GM23338 (cell line): ENCODE measurements at regions not wholly inside any gene's neighbourhood (a gene's known extent, or its start where the extent isn't known, plus 50 kb on each side); places are given as distances from the start of the nearest gene placed in this dataset.
"Not testable (repeated sequence)": the region's sequence is repeated elsewhere in the genome, so short reads cannot be mapped to it uniquely, and the experiment has no call there.

Experiments
- ATAC-seq: fragments of 200-7000 bp; cut with Tn5 transposase; 3 replicates; pipeline ENCODE4 v1.9.1; 2020
- DNase-seq: peaks from one replicate; pipeline ENCODE4 v3.0.0-alpha.2; 2015; ENCODE audit warnings: low spot score
- H2AFZ ChIP-seq: fragments of 200-600 bp; sonication (generic); 2 replicates; pipeline ENCODE4 v1.8.0; 2016; ENCODE audit warnings: antibody characterized with exemption, mild to moderate bottlenecking, moderate library complexity
- H3F3A ChIP-seq: fragments of 200-600 bp; sonication (generic); replicated peaks from 2 replicates; pipeline ENCODE4 v1.8.0; 2017; ENCODE audit warnings: antibody characterized with exemption, mixed run types, low read depth
- H3K27ac ChIP-seq: fragments of 200-600 bp; sonication (generic); 2 replicates; pipeline ENCODE4 v1.6.1; 2016; ENCODE audit warnings: low read depth
- H3K27me3 ChIP-seq: fragments of 200-600 bp; sonication (generic); 2 replicates; pipeline ENCODE4 v1.8.0; 2016; ENCODE audit warnings: mild to moderate bottlenecking, mixed run types, moderate library complexity; ENCODE audit not compliant: insufficient read depth
- H3K36me3 ChIP-seq: fragments of 200-600 bp; sonication (generic); 2 replicates; pipeline ENCODE4 v1.8.0; 2016; ENCODE audit warnings: mild to moderate bottlenecking; ENCODE audit not compliant: insufficient read depth
- H3K4me1 ChIP-seq: fragments of 200-600 bp; sonication (generic); 2 replicates; pipeline ENCODE4 v1.8.0; 2016; ENCODE audit warnings: mild to moderate bottlenecking, moderate library complexity; ENCODE audit not compliant: insufficient read depth
- H3K4me2 ChIP-seq: fragments of 200-600 bp; sonication (generic); 2 replicates; pipeline ENCODE4 v1.7.1; 2017; ENCODE audit warnings: mixed run types
- H3K4me3 ChIP-seq: fragments of 200-600 bp; sonication (generic); 2 replicates; pipeline ENCODE4 v1.6.1; 2016; ENCODE audit warnings: mixed run types
- H3K79me2 ChIP-seq: fragments of 200-600 bp; sonication (generic); replicated peaks from 2 replicates; pipeline ENCODE4 v1.8.0; 2017; ENCODE audit warnings: mild to moderate bottlenecking; ENCODE audit not compliant: insufficient read depth
- H3K9me2 ChIP-seq: fragments of 200-600 bp; sonication (generic); 2 replicates; pipeline ENCODE4 v1.8.0; 2017; ENCODE audit not compliant: insufficient read depth
- H4K20me1 ChIP-seq: fragments of 200-600 bp; sonication (generic); replicated peaks from 2 replicates; pipeline ENCODE4 v1.8.0; 2017; ENCODE audit warnings: mild to moderate bottlenecking; ENCODE audit not compliant: insufficient read depth
- H3K27ac Mint-ChIP-seq: 2 replicates; pipeline ENCODE4 v1.8.0; 2020; ENCODE audit warnings: inconsistent platforms, mild to moderate bottlenecking, moderate library complexity, mixed read lengths
- H3K27me3 Mint-ChIP-seq: 3 replicates; pipeline ENCODE4 v1.8.0; 2022; ENCODE audit warnings: low read depth, mild to moderate bottlenecking, moderate library complexity, mixed read lengths, inconsistent platforms; ENCODE audit not compliant: insufficient read depth, poor library complexity
- H3K36me3 Mint-ChIP-seq: 3 replicates; pipeline ENCODE4 v1.8.0; 2021; ENCODE audit warnings: low read depth, mild to moderate bottlenecking, inconsistent platforms, moderate library complexity, mixed read lengths
- H3K4me1 Mint-ChIP-seq: 3 replicates; pipeline ENCODE4 v1.8.0; 2020; ENCODE audit warnings: mild to moderate bottlenecking, inconsistent platforms, mixed read lengths
- H3K4me3 Mint-ChIP-seq: 3 replicates; pipeline ENCODE4 v1.8.0; 2021; ENCODE audit warnings: moderate library complexity, mild to moderate bottlenecking, inconsistent platforms, mixed read lengths
- H3K9me3 Mint-ChIP-seq: 3 replicates; pipeline ENCODE4 v1.8.0; 2020; ENCODE audit warnings: moderate library complexity, mild to moderate bottlenecking, inconsistent platforms, mixed read lengths
- CREB1 ChIP-seq: fragments of 250-450 bp; sonication (Bioruptor Pico); IDR thresholded peaks from 2 replicates; pipeline ENCODE4 v1.5.0; 2020; ENCODE audit warnings: low read depth, mild to moderate bottlenecking, moderate library complexity
- ETS1 ChIP-seq: IDR thresholded peaks from 2 replicates; pipeline ENCODE4 v1.6.1; 2016; ENCODE audit warnings: antibody characterized with exemption
- EZH2 ChIP-seq: fragments of 200-600 bp; sonication (generic); IDR thresholded peaks from one replicate; pipeline ENCODE4 v1.8.0; 2017; ENCODE audit warnings: antibody characterized with exemption, mild to moderate bottlenecking, low read depth; ENCODE audit not compliant: unreplicated experiment
- JUNB ChIP-seq: IDR thresholded peaks from one replicate; pipeline ENCODE4 v1.6.1; 2016; ENCODE audit warnings: antibody characterized with exemption; ENCODE audit not compliant: unreplicated experiment
- NANOG ChIP-seq: IDR thresholded peaks from 2 replicates; pipeline ENCODE4 v1.6.1; 2016; ENCODE audit warnings: antibody characterized with exemption, borderline replicate concordance
- POLR2AphosphoS5 ChIP-seq: IDR thresholded peaks from 2 replicates; pipeline ENCODE4 v1.6.1; 2016; ENCODE audit warnings: antibody characterized with exemption, low read depth
- STAT1 ChIP-seq: IDR thresholded peaks from one replicate; pipeline ENCODE4 v1.6.1; 2016; ENCODE audit warnings: antibody characterized with exemption; ENCODE audit not compliant: unreplicated experiment
- ZNF331 ChIP-seq: fragments of 250-450 bp; sonication (Bioruptor Pico); IDR thresholded peaks from 2 replicates; pipeline ENCODE4 v1.5.0; 2020; ENCODE audit warnings: low read depth, mild to moderate bottlenecking, moderate library complexity
- ZNF462 ChIP-seq: fragments of 250-450 bp; sonication (Bioruptor Pico); IDR thresholded peaks from 2 replicates; pipeline ENCODE4 v1.5.0; 2020; ENCODE audit warnings: mild to moderate bottlenecking, moderate library complexity

GRCh38 chr20:12129532-12129931 lies 211.8 kb downstream of the BTBD3 start:
- not testable (repeated sequence) for H3F3A ChIP-seq, H3K27me3 ChIP-seq, H3K4me1 ChIP-seq, H3K27me3 Mint-ChIP-seq, H3K9me2 ChIP-seq, H3K9me3 Mint-ChIP-seq, H4K20me1 ChIP-seq, H3K27ac ChIP-seq, H3K36me3 Mint-ChIP-seq, H3K79me2 ChIP-seq, H3K36me3 ChIP-seq, H3K4me1 Mint-ChIP-seq
- ATAC-seq: peak; percentile 65
- peak overlapping the region; percentile 52 for H3K27ac Mint-ChIP-seq
- 0 out of 2 replicates have a peak overlapping the region, but pooled peaks have one; percentile 48 for H2AFZ ChIP-seq
- H3K4me2 ChIP-seq: peak overlapping the region; percentile 69
- peak overlapping the region; percentile 58 for H3K4me3 Mint-ChIP-seq
- DNase-seq: peak; percentile 19
- H3K4me3 ChIP-seq: peak overlapping the region; percentile 46

GRCh38 chr20:12130781-12131180 lies 213.1 kb downstream of the BTBD3 start:
- Histone ChIP-seq H2AFZ (no peak overlapping the region), H3K79me2 (no peaks in the 10 kb centered on the region), H3K27me3 (no peaks in the 10 kb centered on the region), H3K9me2 (no peaks in the 10 kb centered on the region), H3K27ac (no peak overlapping the region), H3F3A (no peaks in the 10 kb centered on the region), H3K4me2 (no peak overlapping the region), H3K4me1 (no peaks in the 10 kb centered on the region), H3K4me3 (no peak overlapping the region), H3K36me3 (no peaks in the 10 kb centered on the region), H4K20me1 (no peaks in the 10 kb centered on the region)
- no peak overlapping the region for H3K4me3 Mint-ChIP-seq
- DNase-seq (no peak), ATAC-seq (no peak)
- H3K9me3 Mint-ChIP-seq: peaks cover 3% of the 10 kb centered on the region; the same call in 2 of the 3 replicates
- no peak for TF ChIP-seq JUNB
- H3K27ac Mint-ChIP-seq: no peak overlapping the region
- H3K27me3 Mint-ChIP-seq: no peaks in the 10 kb centered on the region
- H3K36me3 Mint-ChIP-seq: no peaks in the 10 kb centered on the region
- peaks cover 6% of the 10 kb centered on the region; the same call in 2 of the 3 replicates for H3K4me1 Mint-ChIP-seq

- peaks cover 6% of the 10 kb centered on the region; the same call in 2 of the 3 replicates for H3K4me1 Mint-ChIP-seq
- ATAC-seq: no peak
- Histone ChIP-seq H3K27me3 (no peaks in the 10 kb centered on the region), H3K4me2 (no peak overlapping the region), H4K20me1 (no peaks in the 10 kb centered on the region), H3K4me3 (no peak overlapping the region), H3K27ac (no peak overlapping the region), H3K79me2 (no peaks in the 10 kb centered on the region), H2AFZ (no peak overlapping the region), H3K9me2 (no peaks in the 10 kb centered on the region), H3F3A (no peaks in the 10 kb centered on the region), H3K4me1 (no peaks in the 10 kb centered on the region), H3K36me3 (no peaks in the 10 kb centered on the region)
- no peak for TF ChIP-seq POLR2AphosphoS5
- no peak for TF ChIP-seq ZNF331
- TF ChIP-seq JUNB: no peak
- no peak for TF ChIP-seq EZH2
- no peak for TF ChIP-seq CREB1 (CRISPR knock-in tag)
- TF ChIP-seq ETS1: no peak
- TF ChIP-seq STAT1: no peak
- TF ChIP-seq ZNF462: no peak
- no peak for TF ChIP-seq NANOG
- no peak overlapping the region for H3K27ac Mint-ChIP-seq
- peaks cover 8% of the 10 kb centered on the region; the same call in 2 of the 3 replicates for H3K9me3 Mint-ChIP-seq
- H3K36me3 Mint-ChIP-seq: no peaks in the 10 kb centered on the region
- H3K27me3 Mint-ChIP-seq: no peaks in the 10 kb centered on the region
- H3K4me3 Mint-ChIP-seq: no peak overlapping the region
- no peak for DNase-seq
Measured at GRCh38 chr20:12133553-12133952, 215.9 kb downstream of the BTBD3 start.
